NCI-H82 treated with DMSO at 0.1 percent for 48 hours (cell line): ENCODE measurements at regions not wholly inside any gene's neighbourhood (a gene's known extent, or its start where the extent isn't known, plus 50 kb on each side); places are given as distances from the start of the nearest gene placed in this dataset.
A peak's percentile ranks its signal among the peaks of the same experiment; 100 is the strongest.

Experiments used
- DNase-seq: peaks from one replicate; lab custom pipeline; 2025; ENCODE audit not compliant: unreplicated experiment; lab: John Stamatoyannopoulos, UW

DNA sequence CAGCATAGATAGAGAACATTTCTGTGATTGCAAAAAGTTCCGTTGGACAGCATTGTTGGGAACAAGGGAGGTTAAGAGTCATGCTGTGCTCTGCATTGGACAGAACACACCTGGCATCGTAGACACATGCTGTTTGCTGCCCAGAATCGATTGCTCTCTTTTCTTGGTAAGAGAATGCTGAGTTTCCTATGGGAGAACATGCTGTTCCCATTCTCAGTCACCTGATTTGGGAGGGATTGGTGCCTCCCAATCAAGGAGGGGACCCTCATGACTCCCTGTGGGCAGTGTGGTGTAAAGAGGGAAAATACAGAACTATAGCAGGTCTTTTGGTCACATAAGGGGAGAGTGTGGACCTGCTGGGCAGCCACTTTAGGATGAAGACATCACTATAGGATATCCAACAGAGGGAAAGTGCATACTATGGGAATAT, 555.4 kb upstream of the CLINT1 start:
- DNase-seq, result no peak

DNA sequence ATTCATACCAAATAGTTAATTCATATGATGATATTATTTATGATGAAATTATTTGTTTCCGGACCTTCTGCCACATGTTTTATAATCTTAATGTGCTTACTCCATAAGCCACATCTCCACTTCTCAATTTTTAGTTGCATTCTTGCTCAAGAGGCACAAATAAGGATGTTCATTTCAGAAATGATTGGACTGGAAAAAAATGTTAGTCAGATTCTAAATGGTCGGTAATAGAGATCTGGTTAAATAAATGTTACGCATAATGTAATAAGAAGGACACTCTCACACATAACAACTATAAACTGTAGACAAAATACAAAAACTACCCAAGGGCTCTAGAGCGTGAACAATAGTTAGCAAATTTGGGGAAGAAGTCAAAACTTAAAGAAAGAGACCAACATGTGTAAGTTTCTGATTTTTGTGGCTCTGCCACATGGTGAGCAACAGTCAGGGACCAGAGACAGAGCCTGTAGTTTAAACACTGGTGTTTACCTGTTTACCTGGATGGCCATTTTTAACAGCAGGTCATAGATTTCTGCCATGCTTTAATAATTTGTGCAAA, 554.3 kb upstream of the CLINT1 start:
- no peak for DNase-seq

DNA sequence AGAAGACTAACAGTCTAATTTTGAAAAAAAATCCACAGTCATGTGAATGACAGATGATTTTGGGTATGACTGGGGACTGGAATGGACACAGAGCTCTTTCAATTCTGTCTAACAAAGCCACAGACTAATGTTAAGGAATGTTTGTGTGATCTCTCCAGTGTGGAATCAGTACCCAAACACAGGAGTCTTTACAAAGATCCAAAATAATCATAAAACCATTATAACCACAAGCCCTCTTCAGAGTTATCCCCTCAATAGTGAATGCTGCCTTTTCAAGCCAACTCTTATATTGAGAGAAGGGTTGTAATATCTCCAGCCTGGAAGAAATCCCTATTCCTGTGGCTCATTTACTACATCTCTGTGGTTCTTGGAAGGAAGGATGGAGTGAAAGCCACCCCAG, 552.0 kb upstream of the CLINT1 start:
- DNase-seq, result no peak

DNA sequence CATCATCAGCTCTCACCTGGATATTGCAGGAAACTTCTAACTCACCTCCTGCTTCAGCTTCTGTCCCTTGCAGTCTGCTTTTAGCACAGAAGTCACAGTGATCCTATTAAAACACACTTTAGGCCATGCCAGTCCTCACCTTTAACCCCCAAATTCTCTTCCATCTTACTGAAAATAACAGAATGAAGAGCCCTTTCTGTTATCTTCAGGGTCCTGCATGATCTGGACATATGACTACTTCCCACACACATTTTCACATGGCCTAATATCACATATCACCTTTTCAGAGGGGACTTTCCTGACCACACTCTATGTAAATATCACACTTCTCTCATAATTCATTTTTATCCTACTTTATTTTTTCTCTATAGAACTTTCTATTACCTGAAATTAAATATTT, 550.6 kb upstream of the CLINT1 start:
- DNase-seq, result no peak

DNA sequence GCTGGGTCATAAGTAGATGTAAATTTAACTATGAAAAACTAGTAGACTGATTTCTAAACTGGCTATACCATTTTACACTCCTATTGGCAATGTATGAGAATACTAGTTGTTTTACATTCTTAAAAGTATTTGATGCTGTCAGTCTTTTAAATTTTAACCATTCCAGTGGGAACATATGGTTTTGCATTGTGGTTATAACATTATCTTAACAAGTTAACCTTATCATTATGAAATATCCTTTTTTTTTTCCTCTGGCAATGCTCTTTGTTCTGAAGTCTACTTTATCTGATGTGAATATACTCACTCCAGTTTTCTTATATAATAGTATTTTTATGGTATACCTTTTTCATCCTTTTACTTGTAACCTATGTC, 548.9 kb upstream of the CLINT1 start:
- DNase-seq, result no peak

DNA sequence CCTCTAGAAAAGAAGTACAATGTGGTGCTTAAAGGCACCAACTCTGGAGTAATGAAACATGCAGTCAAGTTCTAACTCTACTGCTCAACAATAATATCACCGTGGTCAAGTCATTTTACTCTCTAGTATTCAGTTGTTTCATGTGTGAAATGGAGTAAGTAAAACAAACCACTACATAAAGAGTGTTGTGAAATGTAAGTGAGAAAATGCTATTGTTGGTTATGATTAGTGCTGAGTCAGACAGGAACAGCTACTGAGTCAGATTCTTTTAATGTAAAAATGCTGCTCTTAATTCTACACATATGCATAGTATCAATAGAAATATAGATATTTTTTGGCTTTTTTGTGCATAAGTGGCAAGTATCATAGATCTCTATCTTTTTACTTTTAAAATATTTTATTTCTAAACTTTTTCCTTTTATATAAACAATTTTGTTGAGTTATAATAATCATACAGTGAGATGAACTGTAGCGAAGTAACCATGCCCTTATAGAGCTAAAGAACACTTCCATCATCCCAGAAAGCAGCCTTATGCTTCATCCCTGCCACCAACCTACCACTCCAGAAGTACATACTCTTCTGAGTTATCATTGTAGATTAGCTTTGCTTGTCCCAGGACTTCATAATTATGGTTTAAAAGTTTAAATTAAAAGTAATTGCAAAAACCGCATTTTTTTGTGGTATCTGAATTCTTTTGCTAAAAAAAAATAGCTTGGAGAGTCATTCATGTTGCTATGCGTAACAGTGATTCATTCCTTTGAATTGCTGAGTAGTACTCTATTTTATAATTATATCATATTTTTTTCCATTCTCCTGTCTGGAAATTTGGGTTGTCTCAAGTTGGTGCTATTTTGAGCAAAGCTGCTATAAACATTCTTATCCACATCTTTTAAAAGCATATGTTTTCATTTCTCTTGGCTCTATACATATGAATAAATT, 548.2 kb upstream of the CLINT1 start:
- DNase-seq, result no peak

DNA sequence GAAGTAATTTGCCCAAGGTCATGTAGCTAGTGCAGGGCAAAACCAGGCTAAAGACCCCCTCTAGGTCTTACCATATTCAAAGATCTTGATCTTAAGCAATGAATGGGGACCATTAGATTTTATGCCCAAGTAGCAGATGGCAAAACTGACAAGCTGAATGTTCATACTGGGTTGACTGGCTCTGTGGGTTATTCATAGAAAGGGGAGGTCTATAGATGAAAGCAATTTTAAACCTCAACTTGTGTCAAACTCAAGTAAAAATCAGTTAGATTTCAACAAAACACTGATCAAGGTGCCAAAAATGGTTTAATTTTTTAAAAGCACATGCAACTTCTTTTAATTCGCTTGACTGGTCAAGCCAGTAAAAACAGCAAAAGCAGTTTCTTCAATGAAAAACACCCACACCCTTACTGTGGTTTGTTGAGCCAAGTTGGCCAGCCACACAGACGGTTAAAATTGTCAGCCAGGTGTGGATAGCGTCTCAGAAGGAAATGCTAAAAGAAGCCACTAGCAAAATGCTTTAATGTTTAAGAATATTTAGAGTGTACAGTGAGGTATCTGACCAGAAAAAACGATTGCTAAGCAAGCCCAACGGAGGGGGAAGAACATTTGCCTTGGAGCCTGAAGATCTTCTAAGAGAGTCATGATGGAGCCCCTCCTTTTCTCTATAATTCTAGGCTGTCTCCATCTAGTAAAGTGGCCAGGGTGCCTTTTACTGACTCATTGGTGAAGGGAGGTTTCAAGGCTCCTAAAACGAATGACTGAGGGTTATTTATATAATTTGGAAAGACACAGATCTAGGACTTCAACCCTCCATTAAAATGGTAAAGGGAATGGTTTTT, 539.6 kb upstream of the CLINT1 start:
- DNase-seq, result no peak

DNA sequence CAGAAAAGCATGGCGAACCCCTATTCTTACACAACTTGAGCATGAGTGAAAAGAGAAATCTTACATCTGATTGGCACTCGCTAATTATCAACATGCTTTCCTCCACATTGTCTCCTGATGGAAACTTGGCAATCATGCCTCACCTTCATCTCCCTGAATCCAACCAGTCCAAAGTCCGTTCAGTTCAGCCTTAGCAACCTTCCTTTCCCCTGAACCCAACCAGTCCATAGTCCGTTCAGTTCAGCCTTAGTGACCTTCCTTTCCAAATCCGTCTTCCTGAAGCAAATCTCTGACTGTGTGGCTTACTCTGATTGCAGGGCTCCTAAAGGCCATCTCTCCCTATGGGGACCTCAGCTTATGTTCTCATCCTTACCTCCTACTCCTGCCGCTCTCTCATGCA, 538.3 kb upstream of the CLINT1 start:
- no peak for DNase-seq

DNA sequence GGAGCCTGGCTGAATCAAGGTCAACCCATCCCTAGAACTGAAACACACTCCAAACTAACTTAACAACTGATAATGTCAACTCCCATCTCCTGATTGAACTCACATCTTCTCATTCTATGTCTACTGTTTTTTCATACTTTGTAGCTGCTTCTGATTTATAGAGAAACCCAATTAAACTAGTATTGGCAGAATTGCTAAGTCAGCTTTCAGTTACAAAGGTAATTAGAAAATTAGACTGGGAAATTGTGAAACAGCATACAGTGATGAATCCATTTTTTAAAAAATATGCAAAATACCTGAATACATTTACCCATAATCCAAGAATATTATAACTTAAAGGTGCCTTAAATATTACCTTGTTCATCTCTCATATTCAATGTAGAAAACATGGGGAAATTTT, 535.2 kb upstream of the CLINT1 start:
- DNase-seq, result no peak

DNA sequence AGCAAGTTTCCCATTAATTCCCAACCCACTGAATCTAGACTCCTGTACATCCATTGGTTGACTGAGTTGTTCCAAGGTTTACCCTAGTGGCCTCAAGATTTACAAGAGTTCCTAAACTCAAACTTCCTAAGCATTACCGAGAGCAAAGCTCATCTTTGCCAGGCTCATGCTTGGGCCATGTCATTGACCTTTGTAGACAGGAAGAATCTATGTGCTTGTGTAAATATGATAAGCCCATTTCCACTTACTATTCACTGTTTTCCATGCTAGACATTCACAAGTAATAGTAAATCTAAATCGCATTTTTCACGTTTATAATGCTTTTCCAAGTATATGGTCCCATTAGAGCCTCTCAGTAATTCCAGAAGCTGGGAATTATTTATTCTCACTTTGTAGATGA, 534.5 kb upstream of the CLINT1 start:
- DNase-seq, result no peak

DNA sequence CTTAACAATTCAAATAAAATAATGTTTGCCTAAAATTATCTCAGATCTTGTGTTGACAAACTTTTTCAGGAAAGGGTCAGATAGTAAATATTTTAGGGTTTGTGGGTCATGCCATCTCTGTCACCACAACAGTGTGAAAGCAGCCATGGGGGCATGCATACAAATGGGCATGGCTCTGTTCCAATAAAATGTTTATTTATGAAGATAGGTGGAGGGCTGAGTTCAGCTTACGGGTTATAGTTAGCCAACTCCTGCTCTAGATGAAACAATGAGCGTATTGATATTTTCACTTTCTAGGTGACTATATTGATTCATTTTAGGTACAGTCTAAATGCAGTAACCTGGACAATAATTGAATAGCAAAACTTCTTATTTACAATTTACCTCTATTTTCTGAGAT, 533.8 kb upstream of the CLINT1 start:
- DNase-seq, result no peak

DNA sequence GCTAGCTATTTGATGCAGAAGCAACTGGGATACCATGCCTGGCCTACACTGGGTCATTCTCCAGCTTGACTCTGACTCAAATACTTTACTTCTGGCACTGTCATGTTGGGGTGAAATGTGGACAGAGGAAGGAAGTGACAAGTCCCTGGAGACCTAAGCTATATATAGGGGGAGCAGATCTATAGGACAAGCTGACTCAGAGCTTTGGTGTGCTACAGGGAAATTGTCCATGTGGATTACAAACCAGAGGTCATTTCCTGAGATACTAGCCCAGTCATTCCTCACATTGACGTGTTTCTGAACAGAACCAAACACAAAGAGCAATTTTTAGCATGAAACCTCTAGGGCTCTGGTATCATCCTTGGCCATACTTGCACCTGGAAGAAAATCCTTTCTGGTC, 531.6 kb upstream of the CLINT1 start:
- DNase-seq, result no peak

DNA sequence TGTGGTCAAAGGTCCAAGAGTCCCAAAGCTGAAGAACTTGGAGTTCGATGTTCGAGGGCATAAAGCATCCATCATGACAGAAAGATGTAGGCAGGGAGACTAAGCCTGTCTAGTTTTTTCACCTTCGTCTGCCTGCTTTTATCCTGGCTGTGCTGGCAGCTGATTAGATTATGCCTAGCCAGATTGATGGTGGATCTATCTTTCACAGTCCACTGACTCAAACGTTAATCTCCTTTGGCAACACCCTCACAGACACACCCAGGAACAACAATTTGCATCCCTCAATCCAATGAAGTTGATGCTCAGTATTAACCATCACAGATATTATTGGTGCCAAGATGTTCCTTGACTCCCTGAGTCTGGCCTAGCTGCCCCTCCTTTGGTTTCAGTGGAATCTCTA, 530.8 kb upstream of the CLINT1 start:
- peak; percentile 92 for DNase-seq

DNA sequence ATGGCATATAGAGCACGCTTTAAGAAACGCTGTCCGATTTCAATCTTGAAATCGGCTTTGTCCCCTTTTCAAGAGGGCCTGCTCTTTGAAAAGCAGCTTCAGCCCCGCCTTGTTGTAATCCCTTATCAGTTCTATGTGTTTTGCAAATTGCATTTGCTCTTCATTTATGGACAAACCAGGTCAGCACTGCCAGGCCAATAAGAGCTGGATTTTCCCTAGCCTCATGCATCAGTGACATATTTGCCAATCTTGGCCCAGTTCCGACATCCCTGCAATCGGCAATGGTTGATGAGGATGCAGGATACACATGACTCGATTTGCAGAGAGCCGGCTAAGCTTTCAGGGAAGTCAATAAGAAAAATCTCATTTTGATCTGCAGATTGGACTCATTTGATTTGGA, 529.1 kb upstream of the CLINT1 start:
- no peak for DNase-seq

DNA sequence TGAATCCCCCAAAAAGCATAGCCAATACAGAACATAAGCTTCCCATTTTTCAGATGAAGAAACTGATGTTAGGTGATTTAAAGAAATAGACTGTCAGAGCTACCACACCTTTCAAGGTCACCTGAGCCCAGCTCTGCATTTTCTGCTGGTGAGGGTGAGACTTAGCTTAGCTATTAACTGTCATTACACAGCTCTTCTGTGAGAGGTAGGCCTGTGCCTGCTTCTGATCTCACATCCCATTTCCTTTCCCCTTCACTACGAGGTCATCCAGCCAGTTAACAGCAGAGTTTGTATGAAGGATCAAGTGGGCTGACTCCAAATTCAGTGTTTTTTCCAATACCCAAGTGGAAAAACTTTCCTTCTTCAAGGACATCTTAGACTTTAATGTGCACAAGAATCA, 528.6 kb upstream of the CLINT1 start:
- no peak for DNase-seq

DNA sequence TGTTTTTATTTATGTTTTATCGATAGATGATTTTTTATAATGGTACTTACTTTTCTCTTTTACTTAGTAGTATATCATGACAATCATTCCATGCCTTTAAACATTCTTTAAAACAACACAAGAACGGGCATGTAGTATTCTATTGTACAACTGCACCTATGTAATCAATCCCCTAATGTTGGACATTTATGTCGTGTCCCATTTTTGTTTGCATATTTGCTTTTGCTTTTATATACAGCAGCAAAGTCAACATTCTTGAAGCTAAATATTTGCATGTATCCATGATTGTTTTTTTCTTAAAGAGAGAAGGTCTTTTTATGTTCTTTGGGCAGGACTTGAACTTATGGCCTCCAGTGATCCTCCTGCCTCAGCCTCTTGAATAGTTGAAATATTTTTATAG, 527.0 kb upstream of the CLINT1 start:
- no peak for DNase-seq

DNA sequence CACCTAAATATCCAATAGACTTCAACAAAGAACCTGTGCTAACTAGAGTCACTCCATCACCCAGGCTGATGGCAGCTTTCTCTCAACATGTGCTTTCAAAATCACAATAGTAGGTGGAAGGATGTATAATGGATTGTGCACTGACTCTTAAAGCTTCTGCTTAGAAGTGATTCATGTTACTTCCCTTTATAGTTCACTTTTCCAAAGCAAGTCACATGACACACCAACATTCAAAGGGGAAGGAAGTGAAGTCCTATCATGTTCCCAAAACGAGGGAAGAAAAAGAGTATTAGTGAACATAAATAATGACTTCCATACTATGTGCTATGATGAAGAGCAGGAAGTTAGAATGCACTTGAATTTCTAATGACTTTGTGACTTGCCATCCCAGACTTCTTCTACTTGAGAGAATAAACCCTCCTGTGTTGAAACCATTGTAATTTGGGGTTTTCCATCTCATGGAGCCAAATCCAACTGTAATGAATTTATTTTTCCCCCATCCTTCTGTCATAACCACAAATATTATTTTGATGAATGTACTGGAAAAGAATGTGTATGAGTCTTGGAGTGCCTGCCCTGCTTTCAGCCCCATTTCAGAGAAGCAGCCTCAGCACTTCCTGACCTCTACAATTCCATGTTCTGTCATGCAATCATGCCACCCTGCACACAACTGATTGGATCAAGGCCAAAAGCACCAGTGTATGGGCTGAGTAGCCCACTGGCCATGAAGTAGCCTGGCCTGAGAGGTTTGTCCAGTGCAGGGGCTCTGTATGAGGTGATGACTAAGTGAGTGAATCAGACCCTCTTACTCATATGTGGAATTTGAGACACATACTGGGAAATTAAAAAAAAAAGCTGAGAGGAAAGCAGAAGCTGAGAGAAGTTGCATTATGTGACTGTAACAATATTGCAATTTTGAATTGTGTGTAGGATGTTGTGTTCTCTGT, 525.9 kb upstream of the CLINT1 start:
- no peak for DNase-seq

DNA sequence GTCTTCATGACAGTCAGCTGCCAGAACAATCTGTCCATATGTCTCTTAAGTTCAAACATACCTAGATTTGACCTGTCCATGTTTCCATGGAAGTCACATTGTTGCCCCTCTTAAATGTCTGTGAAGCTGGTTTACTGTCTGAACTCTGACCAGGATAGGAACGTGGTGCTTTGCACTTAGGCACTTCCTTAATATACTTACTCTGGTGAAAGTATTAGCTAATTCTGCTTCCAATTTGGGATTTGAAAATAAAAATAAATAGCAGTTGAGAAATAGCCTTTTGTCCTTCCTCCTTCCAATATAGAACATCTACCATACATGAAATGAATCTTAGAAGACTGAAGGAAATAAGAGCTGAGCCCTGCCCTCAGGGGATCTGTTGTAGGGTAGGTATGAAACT, 524.5 kb upstream of the CLINT1 start:
- DNase-seq, result no peak

DNA sequence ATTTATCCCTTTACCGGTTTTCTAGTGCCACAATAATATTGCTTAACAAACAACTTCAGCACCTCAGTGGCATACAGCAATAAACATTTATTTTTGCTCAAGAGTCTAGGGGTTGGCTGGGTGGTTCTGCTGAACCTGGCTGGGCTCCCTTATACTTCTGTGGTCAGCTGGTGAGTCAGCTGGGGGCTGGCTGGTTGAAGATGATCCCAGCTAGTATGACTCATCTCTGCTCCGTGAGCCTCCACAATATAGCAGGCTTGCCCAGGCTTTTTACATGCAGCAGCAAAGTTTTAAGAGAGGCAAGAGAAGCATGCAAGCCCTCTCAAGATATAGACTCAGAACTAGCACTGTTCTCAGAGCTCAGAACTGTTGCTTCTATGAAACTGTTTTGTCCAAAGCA, 523.5 kb upstream of the CLINT1 start:
- no peak for DNase-seq

DNA sequence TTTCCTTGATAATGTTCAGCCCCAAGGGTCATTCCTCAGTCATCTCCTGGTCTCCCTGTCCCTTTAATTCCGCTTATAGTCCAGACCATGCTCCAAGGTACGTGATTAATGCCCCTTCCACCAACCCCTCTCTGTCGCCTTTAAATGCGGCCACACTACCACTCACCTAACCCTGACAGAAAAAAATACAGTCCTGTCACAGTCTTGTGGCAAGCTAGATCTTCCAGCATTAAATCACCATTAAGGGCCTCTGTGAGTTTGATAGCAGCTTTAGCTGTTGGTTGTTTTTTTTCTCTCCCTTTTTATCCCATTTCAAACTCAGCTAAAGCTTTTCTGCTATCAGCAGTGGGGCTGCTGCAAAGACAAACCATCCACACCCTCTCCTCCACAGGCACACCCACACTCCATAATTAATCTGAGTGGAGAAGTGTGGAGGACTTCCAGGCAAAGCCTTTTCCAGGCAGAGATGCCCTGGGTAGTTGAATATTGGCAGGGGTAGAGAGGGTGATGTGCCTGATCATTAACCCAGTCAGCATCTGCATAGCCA, 522.7 kb upstream of the CLINT1 start:
- no peak for DNase-seq

DNA sequence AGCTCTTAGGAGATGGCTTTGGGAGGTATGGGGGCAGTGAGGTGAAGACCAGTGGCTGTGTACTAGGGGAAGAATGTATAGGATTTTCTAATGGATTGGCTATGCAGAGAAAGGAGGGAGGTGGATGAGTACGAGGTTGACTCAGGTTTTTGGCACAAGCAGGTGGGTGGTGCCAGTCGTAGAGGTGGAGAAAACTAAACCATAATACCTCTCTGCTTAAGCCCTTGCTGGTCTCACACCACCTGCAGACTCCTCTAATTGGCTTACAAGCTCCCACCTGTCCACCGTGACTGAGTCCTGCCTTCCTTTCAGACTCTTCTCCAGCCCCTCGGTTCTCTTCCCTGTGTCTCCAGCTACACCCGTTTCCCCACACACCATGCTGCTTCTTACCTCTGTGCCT, 521.7 kb upstream of the CLINT1 start:
- no peak for DNase-seq
